Osteoblast (primary cell): ENCODE measurements at regions not wholly inside any gene's neighbourhood (a gene's known extent, or its start where the extent isn't known, plus 50 kb on each side); places are given as distances from the start of the nearest gene placed in this dataset.

Source experiments
- DNase-seq: peaks from one replicate; pipeline ENCODE4 v3.0.0; 2011; ENCODE audit warnings: low spot score, mixed read lengths; ENCODE audit not compliant: insufficient read length; ENCODE audit errors: missing footprints
- H2AFZ ChIP-seq: 2 replicates; pipeline ENCODE4 v1.6.0; 2011; ENCODE audit warnings: mild to moderate bottlenecking, low read length
- H3K27ac ChIP-seq: 2 replicates; pipeline ENCODE4 v1.5.1; 2011; ENCODE audit warnings: mild to moderate bottlenecking, low read depth, low read length, moderate library complexity
- H3K27me3 ChIP-seq: 2 replicates; pipeline ENCODE4 v1.6.0; 2012; ENCODE audit warnings: mild to moderate bottlenecking, control low read depth, inconsistent platforms, low read length, moderate library complexity; ENCODE audit not compliant: insufficient read depth
- H3K36me3 ChIP-seq: 2 replicates; pipeline ENCODE4 v1.5.1; 2011; ENCODE audit warnings: mild to moderate bottlenecking, low read length, control low read depth, moderate library complexity; ENCODE audit not compliant: insufficient read depth
- H3K4me1 ChIP-seq: 2 replicates; pipeline ENCODE4 v1.5.1; 2011; ENCODE audit warnings: mild to moderate bottlenecking, low read length, control low read depth, moderate library complexity; ENCODE audit not compliant: insufficient read depth
- H3K4me2 ChIP-seq: 2 replicates; pipeline ENCODE4 v1.6.0; 2011; ENCODE audit warnings: mild to moderate bottlenecking, low read length; ENCODE audit not compliant: insufficient read depth
- H3K4me3 ChIP-seq: fragments of 200-600 bp; sonication (generic); 3 replicates; pipeline ENCODE4 v1.5.1; 2012; ENCODE audit warnings: mild to moderate bottlenecking, low read length, inconsistent platforms; ENCODE audit not compliant: insufficient read depth
- H3K79me2 ChIP-seq: 2 replicates; pipeline ENCODE4 v1.6.0; 2012; ENCODE audit warnings: mild to moderate bottlenecking, low read length, control low read depth, inconsistent platforms; ENCODE audit not compliant: insufficient read depth
- H3K9me3 ChIP-seq: 2 replicates; pipeline ENCODE4 v1.5.1; 2011; ENCODE audit warnings: low read depth, low read length, control low read depth
- H4K20me1 ChIP-seq: 2 replicates; pipeline ENCODE4 v1.6.0; 2012; ENCODE audit warnings: mild to moderate bottlenecking, low read length, control low read depth; ENCODE audit not compliant: insufficient read depth
- CTCF ChIP-seq: IDR thresholded peaks from 2 replicates; pipeline ENCODE4 v1.5.1; 2011; ENCODE audit warnings: mild to moderate bottlenecking, low read depth, low read length, moderate library complexity; ENCODE audit errors: extremely low read depth

GRCh38 chr2:57156231-57156924, 890.2 kb upstream of the VRK2 start:
- DNase-seq, result no peak
- no peak for TF ChIP-seq CTCF
- no peak overlapping the region for H3K4me2 ChIP-seq
- no peak overlapping the region for H3K4me3 ChIP-seq
- no peaks in the 10 kb centered on the region for H3K4me1 ChIP-seq
- no peaks in the 10 kb centered on the region for H3K27me3 ChIP-seq
- H3K36me3 ChIP-seq, result no peaks in the 10 kb centered on the region
- H4K20me1 ChIP-seq, result no peaks in the 10 kb centered on the region
- no peak overlapping the region for H3K27ac ChIP-seq
- no peak overlapping the region for H2AFZ ChIP-seq
- H3K9me3 ChIP-seq, result peaks cover 4% of the 10 kb centered on the region
- no peaks in the 10 kb centered on the region for H3K79me2 ChIP-seq

GRCh38 chr2:57160976-57161375, 885.6 kb upstream of the VRK2 start:
- Histone ChIP-seq H3K27me3 (no peaks in the 10 kb centered on the region), H3K4me1 (no peaks in the 10 kb centered on the region), H4K20me1 (no peaks in the 10 kb centered on the region), H3K4me2 (no peak overlapping the region), H3K27ac (no peak overlapping the region), H2AFZ (no peak overlapping the region), H3K79me2 (no peaks in the 10 kb centered on the region), H3K9me3 (peaks cover 3% of the 10 kb centered on the region), H3K4me3 (no peak overlapping the region), H3K36me3 (no peaks in the 10 kb centered on the region)
- no peak for TF ChIP-seq CTCF
- DNase-seq, result no peak

GRCh38 chr2:57177176-57177575, 869.4 kb upstream of the VRK2 start:
- TF ChIP-seq CTCF, result no peak
- H3K4me2 ChIP-seq, result no peak overlapping the region
- H3K27ac ChIP-seq, result no peak overlapping the region
- no peak overlapping the region for H3K4me3 ChIP-seq
- no peaks in the 10 kb centered on the region for H3K27me3 ChIP-seq
- H3K9me3 ChIP-seq, result no peaks in the 10 kb centered on the region
- no peaks in the 10 kb centered on the region for H3K79me2 ChIP-seq
- H2AFZ ChIP-seq, result no peak overlapping the region
- no peak for DNase-seq
- H3K4me1 ChIP-seq, result no peaks in the 10 kb centered on the region
- no peaks in the 10 kb centered on the region for H3K36me3 ChIP-seq
- H4K20me1 ChIP-seq, result no peaks in the 10 kb centered on the region

- Histone ChIP-seq H3K4me2 (no peak overlapping the region), H3K9me3 (no peaks in the 10 kb centered on the region), H4K20me1 (no peaks in the 10 kb centered on the region), H3K4me1 (no peaks in the 10 kb centered on the region), H3K36me3 (no peaks in the 10 kb centered on the region), H3K79me2 (no peaks in the 10 kb centered on the region), H3K4me3 (no peak overlapping the region), H2AFZ (no peak overlapping the region), H3K27me3 (no peaks in the 10 kb centered on the region), H3K27ac (no peak overlapping the region)
- no peak for TF ChIP-seq CTCF
- DNase-seq, result no peak
These were observed 866.5 kb upstream of the VRK2 start for GRCh38 chr2:57180042-57180567.
